ENCODE measurements at regions not wholly inside any gene's neighbourhood (a gene's known extent, or its start where the extent isn't known, plus 50 kb on each side); places are given as distances from the start of the nearest gene placed in this dataset.

DNA sequence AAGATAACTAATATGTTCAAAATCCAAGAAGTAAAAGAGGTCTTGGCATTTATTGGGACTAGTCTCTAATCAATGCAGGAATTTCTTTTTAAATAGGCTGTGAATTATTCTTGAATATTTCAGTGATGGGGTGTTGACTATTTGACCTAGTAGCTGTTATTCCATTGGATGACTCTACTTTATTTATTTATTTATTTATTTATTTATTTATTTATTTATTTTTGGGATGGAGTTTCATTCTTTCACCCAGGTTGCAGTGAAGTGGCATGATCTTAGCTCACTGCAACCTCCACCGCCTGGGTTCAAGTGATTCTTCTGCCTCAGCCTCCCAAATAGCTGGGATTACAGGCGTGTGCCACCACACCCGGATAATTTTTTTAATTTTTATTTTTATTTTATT, 1227.8 kb downstream of the ZPLD1 start:
- Histone ChIP-seq H3K36me3 (ENCODE audit: control insufficient read depth, insufficient read depth, low read length) (no peaks in the 10 kb centered on the region), H3K27me3 (ENCODE audit: control insufficient read depth, insufficient read depth, low read length) (no peaks in the 10 kb centered on the region), H3K9me3 (ENCODE audit: control insufficient read depth, low read length) (no peaks in the 10 kb centered on the region), H3K9ac (ENCODE audit: low read length) (no peak overlapping the region), H3K4me3 (ENCODE audit: low read length) (no peak overlapping the region), H3K4me1 (ENCODE audit: control insufficient read depth, insufficient read depth, low read length) (no peaks in the 10 kb centered on the region)

GRCh38 chr3:103672346-103672745, 1237.5 kb downstream of the ZPLD1 start:
- Histone ChIP-seq H3K4me3 (ENCODE audit: low read length) (no peak overlapping the region), H3K27me3 (ENCODE audit: control insufficient read depth, insufficient read depth, low read length) (no peaks in the 10 kb centered on the region)

DNA sequence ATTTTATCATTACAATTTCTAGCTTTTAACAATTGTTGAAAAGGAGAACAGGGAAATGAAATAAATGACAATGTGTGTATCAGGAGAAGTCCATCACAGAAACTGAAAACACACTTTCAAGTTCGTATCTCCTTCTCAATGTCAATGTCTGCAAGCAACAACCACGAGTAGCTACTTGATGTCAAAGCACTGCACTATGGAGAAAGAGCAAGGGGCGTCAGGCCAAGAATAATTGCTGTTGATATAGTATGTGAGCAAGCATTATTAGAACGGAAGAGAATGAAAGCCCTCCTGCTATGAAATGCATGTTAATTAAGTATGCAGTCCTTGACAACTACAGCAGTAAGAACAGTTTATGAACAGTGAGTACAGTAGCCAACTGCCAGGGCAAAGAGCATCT, 1250.1 kb downstream of the ZPLD1 start:
- Histone ChIP-seq H3K9me3 (ENCODE audit: control insufficient read depth, low read length) (no peaks in the 10 kb centered on the region), H3K27me3 (ENCODE audit: control insufficient read depth, insufficient read depth, low read length) (no peaks in the 10 kb centered on the region), H3K36me3 (ENCODE audit: control insufficient read depth, insufficient read depth, low read length) (no peaks in the 10 kb centered on the region), H3K4me3 (ENCODE audit: low read length) (no peak overlapping the region), H3K9ac (ENCODE audit: low read length) (no peak overlapping the region), H3K4me1 (ENCODE audit: control insufficient read depth, insufficient read depth, low read length) (no peaks in the 10 kb centered on the region)

More at GRCh38 chr3:103672346-103672745, 1237.5 kb downstream of the ZPLD1 start:
- Histone ChIP-seq H3K9ac (ENCODE audit: low read length) (no peak overlapping the region), H3K36me3 (ENCODE audit: control insufficient read depth, insufficient read depth, low read length) (no peaks in the 10 kb centered on the region), H3K9me3 (ENCODE audit: control insufficient read depth, low read length) (no peaks in the 10 kb centered on the region), H3K4me1 (ENCODE audit: control insufficient read depth, insufficient read depth, low read length) (no peaks in the 10 kb centered on the region)

GRCh38 chr3:103685939-103686338, 1251.1 kb downstream of the ZPLD1 start:
- Histone ChIP-seq H3K9ac (ENCODE audit: low read length) (no peak overlapping the region), H3K27me3 (ENCODE audit: control insufficient read depth, insufficient read depth, low read length) (no peaks in the 10 kb centered on the region), H3K4me3 (ENCODE audit: low read length) (no peak overlapping the region), H3K9me3 (ENCODE audit: control insufficient read depth, low read length) (no peaks in the 10 kb centered on the region), H3K36me3 (ENCODE audit: control insufficient read depth, insufficient read depth, low read length) (no peaks in the 10 kb centered on the region), H3K4me1 (ENCODE audit: control insufficient read depth, insufficient read depth, low read length) (no peaks in the 10 kb centered on the region)

GRCh38 chr3:103690536-103690935, 1255.7 kb downstream of the ZPLD1 start:
- Histone ChIP-seq H3K36me3 (ENCODE audit: control insufficient read depth, insufficient read depth, low read length) (no peaks in the 10 kb centered on the region), H3K27me3 (ENCODE audit: control insufficient read depth, insufficient read depth, low read length) (no peaks in the 10 kb centered on the region), H3K9me3 (ENCODE audit: control insufficient read depth, low read length) (no peaks in the 10 kb centered on the region), H3K4me1 (ENCODE audit: control insufficient read depth, insufficient read depth, low read length) (no peaks in the 10 kb centered on the region), H3K9ac (ENCODE audit: low read length) (no peak overlapping the region), H3K4me3 (ENCODE audit: low read length) (no peak overlapping the region)

- H3K27me3 ChIP-seq (ENCODE audit: control insufficient read depth, insufficient read depth, low read length) = no peaks in the 10 kb centered on the region
- no peaks in the 10 kb centered on the region for H3K4me1 ChIP-seq (ENCODE audit: control insufficient read depth, insufficient read depth, low read length)
- H3K4me3 ChIP-seq (ENCODE audit: low read length) = no peak overlapping the region
- H3K36me3 ChIP-seq (ENCODE audit: control insufficient read depth, insufficient read depth, low read length) = no peaks in the 10 kb centered on the region
- no peaks in the 10 kb centered on the region for H3K9me3 ChIP-seq (ENCODE audit: control insufficient read depth, low read length)
- no peak overlapping the region for H3K9ac ChIP-seq (ENCODE audit: low read length)
Observed at GRCh38 chr3:103693831-103694230, 1259.0 kb downstream of the ZPLD1 start.

DNA sequence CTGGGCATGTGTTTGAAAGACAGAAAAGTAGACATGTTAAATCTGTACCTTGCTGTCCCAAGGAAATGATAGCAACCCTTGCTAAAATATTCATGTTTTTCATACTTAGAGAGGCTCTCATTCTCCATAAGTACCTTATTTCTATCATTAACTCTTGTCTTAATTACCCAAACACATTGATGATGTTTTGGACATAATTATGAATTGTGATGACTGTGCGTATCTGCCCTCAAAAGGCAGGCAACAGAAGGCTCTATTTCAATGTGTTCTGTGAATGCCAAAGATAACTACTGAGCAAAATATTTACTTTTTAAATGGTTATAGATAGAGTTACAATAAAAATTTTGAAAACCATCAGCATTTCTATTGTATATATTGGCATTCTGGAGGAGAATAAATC, 1263.8 kb downstream of the ZPLD1 start:
- Histone ChIP-seq H3K4me3 (ENCODE audit: low read length) (no peak overlapping the region), H3K27me3 (ENCODE audit: control insufficient read depth, insufficient read depth, low read length) (no peaks in the 10 kb centered on the region), H3K9me3 (ENCODE audit: control insufficient read depth, low read length) (no peaks in the 10 kb centered on the region), H3K9ac (ENCODE audit: low read length) (no peak overlapping the region), H3K4me1 (ENCODE audit: control insufficient read depth, insufficient read depth, low read length) (no peaks in the 10 kb centered on the region), H3K36me3 (ENCODE audit: control insufficient read depth, insufficient read depth, low read length) (no peaks in the 10 kb centered on the region)

- H3K4me3 ChIP-seq (ENCODE audit: low read length) = no peak overlapping the region
- H3K4me1 ChIP-seq (ENCODE audit: control insufficient read depth, insufficient read depth, low read length) = no peaks in the 10 kb centered on the region
- H3K9ac ChIP-seq (ENCODE audit: low read length) = no peak overlapping the region
- H3K27me3 ChIP-seq (ENCODE audit: control insufficient read depth, insufficient read depth, low read length) = no peaks in the 10 kb centered on the region
- H3K36me3 ChIP-seq (ENCODE audit: control insufficient read depth, insufficient read depth, low read length) = no peaks in the 10 kb centered on the region
- no peaks in the 10 kb centered on the region for H3K9me3 ChIP-seq (ENCODE audit: control insufficient read depth, low read length)
Observed at GRCh38 chr3:103699228-103699627, 1264.4 kb downstream of the ZPLD1 start.

GRCh38 chr3:103705641-103706040, 1270.8 kb downstream of the ZPLD1 start:
- no peaks in the 10 kb centered on the region for H3K36me3 ChIP-seq (ENCODE audit: control insufficient read depth, insufficient read depth, low read length)

DNA sequence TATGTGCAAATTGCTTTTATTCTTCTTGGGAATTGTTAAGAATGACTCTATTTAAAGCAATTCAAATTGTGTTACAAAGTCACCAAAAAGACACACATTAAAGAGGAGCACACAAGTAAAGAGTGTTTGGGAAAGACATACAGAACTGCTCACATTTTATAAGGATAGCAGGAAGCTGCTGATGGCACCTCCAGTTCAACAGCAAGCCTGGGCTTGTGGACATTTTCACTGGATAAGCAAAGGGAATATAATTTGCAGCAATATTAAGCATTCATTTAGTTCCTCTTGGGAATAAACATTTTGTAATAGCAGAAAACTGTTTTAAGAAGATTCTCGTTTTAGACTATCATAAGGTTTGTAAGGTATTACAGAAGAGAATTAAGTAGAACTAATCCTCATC, 1271.9 kb downstream of the ZPLD1 start:
- Histone ChIP-seq H3K4me1 (ENCODE audit: control insufficient read depth, insufficient read depth, low read length) (no peaks in the 10 kb centered on the region), H3K4me3 (ENCODE audit: low read length) (no peak overlapping the region), H3K9me3 (ENCODE audit: control insufficient read depth, low read length) (no peaks in the 10 kb centered on the region), H3K9ac (ENCODE audit: low read length) (no peak overlapping the region), H3K36me3 (ENCODE audit: control insufficient read depth, insufficient read depth, low read length) (no peaks in the 10 kb centered on the region), H3K27me3 (ENCODE audit: control insufficient read depth, insufficient read depth, low read length) (no peaks in the 10 kb centered on the region)

More at GRCh38 chr3:103705641-103706040, 1270.8 kb downstream of the ZPLD1 start:
- Histone ChIP-seq H3K27me3 (ENCODE audit: control insufficient read depth, insufficient read depth, low read length) (no peaks in the 10 kb centered on the region), H3K9ac (ENCODE audit: low read length) (no peak overlapping the region), H3K9me3 (ENCODE audit: control insufficient read depth, low read length) (no peaks in the 10 kb centered on the region), H3K4me1 (ENCODE audit: control insufficient read depth, insufficient read depth, low read length) (no peaks in the 10 kb centered on the region), H3K4me3 (ENCODE audit: low read length) (no peak overlapping the region)

DNA sequence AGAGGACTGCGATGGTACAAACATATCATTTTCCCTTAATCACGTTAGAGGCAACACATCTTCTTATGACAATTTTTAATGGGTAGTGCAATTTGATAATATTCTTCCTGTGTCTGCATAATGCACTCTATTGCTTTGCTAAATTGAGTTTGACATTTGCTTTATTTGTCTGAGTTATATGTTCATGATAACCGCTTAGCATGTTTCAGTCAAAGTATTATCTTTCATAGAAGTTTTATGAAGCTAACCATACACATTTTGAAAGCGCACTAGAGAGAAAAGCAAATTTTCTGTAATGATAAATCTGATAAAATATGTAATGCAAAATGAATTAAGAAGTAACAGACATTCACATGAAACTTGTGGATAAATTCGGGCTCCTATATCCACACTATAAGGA, 1276.9 kb downstream of the ZPLD1 start:
- Histone ChIP-seq H3K27me3 (ENCODE audit: control insufficient read depth, insufficient read depth, low read length) (no peaks in the 10 kb centered on the region), H3K9me3 (ENCODE audit: control insufficient read depth, low read length) (no peaks in the 10 kb centered on the region), H3K36me3 (ENCODE audit: control insufficient read depth, insufficient read depth, low read length) (no peaks in the 10 kb centered on the region), H3K9ac (ENCODE audit: low read length) (no peak overlapping the region), H3K4me1 (ENCODE audit: control insufficient read depth, insufficient read depth, low read length) (no peaks in the 10 kb centered on the region), H3K4me3 (ENCODE audit: low read length) (no peak overlapping the region)

DNA sequence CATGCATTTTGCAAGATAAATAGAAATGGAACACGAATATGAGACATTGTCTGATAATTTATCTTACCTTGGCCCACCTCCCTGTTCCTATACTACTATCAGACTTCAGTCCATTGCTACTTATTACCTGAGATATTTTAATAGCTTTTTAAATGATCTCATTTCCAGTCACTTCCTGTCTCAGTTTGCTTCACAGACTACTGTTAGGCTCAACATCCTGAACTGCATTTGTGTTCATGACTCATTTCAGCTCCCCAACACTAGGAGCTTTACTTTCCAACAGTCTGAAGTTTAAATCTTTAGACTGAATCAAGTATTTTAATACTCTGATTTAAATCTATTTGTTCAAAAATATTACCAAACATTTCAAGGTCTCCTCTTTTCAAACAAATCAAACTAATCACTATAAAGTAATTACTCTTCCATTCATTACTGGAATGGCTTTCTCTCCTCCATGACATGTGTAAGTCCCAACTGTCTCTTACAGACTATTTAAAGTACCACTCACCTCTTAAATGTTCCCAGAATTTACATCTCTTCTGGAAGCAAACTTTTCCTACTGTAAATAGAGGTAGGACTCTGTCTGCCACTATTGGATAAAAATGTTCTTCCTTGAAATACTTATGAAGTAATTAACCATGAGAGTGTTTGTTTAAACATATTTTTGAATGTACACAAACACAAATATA, 1277.6 kb downstream of the ZPLD1 start:
- no peaks in the 10 kb centered on the region for H3K36me3 ChIP-seq (ENCODE audit: control insufficient read depth, insufficient read depth, low read length)

DNA sequence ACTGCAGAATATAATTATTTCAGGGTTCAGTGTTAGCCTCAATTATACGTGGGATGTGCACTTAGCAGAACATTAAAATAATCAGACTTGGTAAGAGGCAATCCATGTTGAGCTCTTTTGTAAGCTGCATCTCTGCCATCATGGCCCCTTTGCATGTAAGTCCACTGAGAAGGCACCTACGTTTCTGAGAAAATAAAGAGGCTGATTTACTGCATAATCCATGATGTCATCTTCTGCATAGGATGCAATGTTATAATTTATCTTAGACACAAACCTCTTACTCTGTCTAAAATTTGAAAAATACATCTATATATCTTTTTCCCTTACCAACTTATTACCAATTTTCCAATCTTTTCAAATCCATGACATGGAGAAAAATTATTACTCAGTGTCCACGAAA, 1294.7 kb downstream of the ZPLD1 start:
- H3K9ac ChIP-seq (ENCODE audit: low read length) = no peak overlapping the region
- no peak overlapping the region for H3K4me3 ChIP-seq (ENCODE audit: low read length)
- no peaks in the 10 kb centered on the region for H3K27me3 ChIP-seq (ENCODE audit: control insufficient read depth, insufficient read depth, low read length)
- no peaks in the 10 kb centered on the region for H3K36me3 ChIP-seq (ENCODE audit: control insufficient read depth, insufficient read depth, low read length)
- no peaks in the 10 kb centered on the region for H3K9me3 ChIP-seq (ENCODE audit: control insufficient read depth, low read length)
- no peaks in the 10 kb centered on the region for H3K4me1 ChIP-seq (ENCODE audit: control insufficient read depth, insufficient read depth, low read length)

More for the DNA sequence above, 1277.6 kb downstream of the ZPLD1 start:
- Histone ChIP-seq H3K27me3 (ENCODE audit: control insufficient read depth, insufficient read depth, low read length) (no peaks in the 10 kb centered on the region), H3K4me1 (ENCODE audit: control insufficient read depth, insufficient read depth, low read length) (no peaks in the 10 kb centered on the region), H3K4me3 (ENCODE audit: low read length) (no peak overlapping the region), H3K9me3 (ENCODE audit: control insufficient read depth, low read length) (no peaks in the 10 kb centered on the region), H3K9ac (ENCODE audit: low read length) (no peak overlapping the region)
